K562 (cell line): ENCODE measurements at regions not wholly inside any gene's neighbourhood (a gene's known extent, or its start where the extent isn't known, plus 50 kb on each side); places are given as distances from the start of the nearest gene placed in this dataset.

Source experiments
- ATAC-seq: fragments of 200-7000 bp; cut with Tn5 transposase; 3 replicates; pipeline ENCODE4 v1.9.1; 2020; ENCODE audit warnings: moderate library complexity
- BruUV-seq: library from RNA; stranded (reverse); fragments of 400-500 nt; replicated peaks from 2 replicates; lab custom pipeline; 2021; lab: Mats Ljungman, UMichigan
- CTCF ChIA-PET: fragments of 300-600 bp; formaldehyde crosslinking; extraction: SDS; loops from one replicate; lab custom pipeline; 2021; ENCODE audit warnings: low intra/inter-chr PET ratio; lab: Yijun Ruan, JAX
- POLR2A ChIA-PET: fragments of 300-600, 350-650 bp; sonication (Branson Sonifier 250); formaldehyde crosslinking; extraction: SDS; loops from one replicate; lab custom pipeline; 2021; ENCODE audit warnings: antibody characterized with exemption, inconsistent platforms; lab: Yijun Ruan, JAX
- DNase-seq, 4 experiments: peaks; one replicate each; pipeline versions ENCODE4 v3.0.0 to v3.0.0-alpha.2; 2011 to 2018; ENCODE audit warnings: low spot score in 3 of 4, mixed read lengths in 3 of 4; ENCODE audit errors: extremely low read depth in 1 of 4
- FAIRE-seq: peaks from 2 replicates; lab custom pipeline; 2011; peaks lifted over from hg19 to GRCh38; lab: Jason Lieb, UNC
- H2AFZ ChIP-seq: 2 replicates; pipeline ENCODE4 v1.6.0; 2011; ENCODE audit warnings: low read depth, low read length, control low read depth, inconsistent platforms
- H3K27ac ChIP-seq: fragments of 200-600 bp; 3 replicates; pipeline ENCODE4 v1.8.0; 2011; ENCODE audit warnings: low read depth, mild to moderate bottlenecking, control low read depth, inconsistent platforms, low read length, moderate library complexity, mixed read lengths; ENCODE audit errors: extremely low read depth
- H3K27me3 ChIP-seq, 2 experiments: fragments of 300-600 bp in 1 of 2; 2 replicates in 1 of 2; 3 replicates in 1 of 2; pipeline versions ENCODE4 v1.6.0 to v1.8.0; 2011; ENCODE audit warnings: inconsistent platforms in 2 of 2, low read length in 2 of 2, mild to moderate bottlenecking in 1 of 2, mixed read lengths in 1 of 2, moderate library complexity in 1 of 2; ENCODE audit not compliant: control insufficient read depth in 2 of 2, insufficient read depth in 2 of 2
- H3K36me3 ChIP-seq: fragments of 300-600 bp; 3 replicates; pipeline ENCODE4 v1.8.0; 2011; ENCODE audit warnings: mild to moderate bottlenecking, low read length, inconsistent platforms; ENCODE audit not compliant: control insufficient read depth, insufficient read depth
- H3K4me1 ChIP-seq, 2 experiments: fragments of 200-600 bp in 1 of 2; replicated peaks in 1 of 2; 2 replicates in 1 of 2; 3 replicates in 1 of 2; pipeline versions ENCODE4 v1.5.1 to v1.8.0; 2011; ENCODE audit warnings: inconsistent platforms in 2 of 2, low read length in 2 of 2, mild to moderate bottlenecking in 1 of 2, mixed read lengths in 1 of 2, moderate library complexity in 1 of 2; ENCODE audit not compliant: control insufficient read depth in 2 of 2, insufficient read depth in 2 of 2
- H3K4me2 ChIP-seq: 2 replicates; pipeline ENCODE4 v1.6.1; 2011; ENCODE audit warnings: low read length, control low read depth, inconsistent platforms, mixed read lengths; ENCODE audit not compliant: insufficient read depth
- H3K4me3 ChIP-seq: fragments of 200-600 bp; sonication (generic), shearing (Covaris generic); 2 replicates; pipeline ENCODE4 v1.5.1; 2016; ENCODE audit warnings: control low read depth, inconsistent platforms
- H3K79me2 ChIP-seq: fragments of 200-600 bp; 3 replicates; pipeline ENCODE4 v1.8.0; 2011; ENCODE audit warnings: low read length, inconsistent platforms; ENCODE audit not compliant: control insufficient read depth, insufficient read depth
- H3K9ac ChIP-seq, 2 experiments: 2 replicates each; pipeline versions ENCODE4 v1.6.0 to v1.6.1; 2011; ENCODE audit warnings: low read depth in 2 of 2, low read length in 2 of 2, control low read depth in 1 of 2, inconsistent platforms in 1 of 2, mild to moderate bottlenecking in 1 of 2, mixed read lengths in 1 of 2; ENCODE audit not compliant: insufficient read depth in 1 of 2
- H3K9me1 ChIP-seq: one replicate; pipeline ENCODE4 v1.6.0; 2011; ENCODE audit warnings: inconsistent platforms, mild to moderate bottlenecking, low read length, moderate library complexity; ENCODE audit not compliant: control insufficient read depth, insufficient read depth
- H3K9me3 ChIP-seq: replicated peaks from 2 replicates; pipeline ENCODE4 v1.5.1; 2011; ENCODE audit warnings: low read depth, low read length, inconsistent platforms; ENCODE audit not compliant: control insufficient read depth, insufficient read depth
- H4K20me1 ChIP-seq: replicated peaks from 2 replicates; pipeline ENCODE4 v1.6.1; 2011; ENCODE audit warnings: low read length, inconsistent platforms, mixed read lengths; ENCODE audit not compliant: control insufficient read depth, insufficient read depth
- ADNP ChIP-seq: fragments of 200-800 bp; sonication (Bioruptor generic); IDR thresholded peaks from 2 replicates; pipeline ENCODE4 v1.6.1; 2016; ENCODE audit warnings: missing genetic modification characterization, missing compliant biosample characterization
- BRD4 ChIP-seq: fragments of 200-600 bp; sonication (generic); IDR thresholded peaks from 2 replicates; pipeline ENCODE4 v1.6.1; 2017; ENCODE audit warnings: inconsistent platforms
- BRD9 ChIP-seq: fragments of 450-650 bp; IDR thresholded peaks from 2 replicates; pipeline ENCODE4 v1.6.1; 2018; ENCODE audit warnings: low read depth; ENCODE audit not compliant: partially characterized antibody
- CBX2 ChIP-seq: fragments of 200-600 bp; sonication (generic); IDR thresholded peaks from one replicate; pipeline ENCODE4 v1.6.1; 2012; ENCODE audit warnings: mild to moderate bottlenecking, low read length, inconsistent platforms; ENCODE audit not compliant: insufficient read depth, poor library complexity, severe bottlenecking
- CBX8 ChIP-seq: fragments of 200-600 bp; sonication (generic); IDR thresholded peaks from 2 replicates; pipeline ENCODE4 v1.6.1; 2012; ENCODE audit warnings: borderline replicate concordance, mixed run types, low read depth, mild to moderate bottlenecking, moderate library complexity, mixed read lengths, low read length, control low read depth, inconsistent platforms; ENCODE audit not compliant: poor library complexity, severe bottlenecking; ENCODE audit errors: extremely low read depth
- COPS2 ChIP-seq: fragments of 450-650 bp; conservative IDR thresholded peaks from 2 replicates; pipeline ENCODE4 v1.6.1; 2016; ENCODE audit warnings: mild to moderate bottlenecking, moderate library complexity
- E2F1 ChIP-seq: sonication (generic); formaldehyde crosslinking; IDR thresholded peaks from 2 replicates; pipeline ENCODE4 v1.8.1; 2023; ENCODE audit warnings: mild to moderate bottlenecking, missing genetic modification reagents, moderate library complexity
- RERE ChIP-seq: sonication (generic); formaldehyde crosslinking; IDR thresholded peaks from 2 replicates; pipeline ENCODE4 v1.8.0; 2023; ENCODE audit warnings: missing genetic modification reagents, mild to moderate bottlenecking, borderline replicate concordance
- RFX7 ChIP-seq: fragments of 250-450 bp; sonication (Bioruptor Pico); IDR thresholded peaks from 2 replicates; pipeline ENCODE4 v1.5.1; 2021; ENCODE audit warnings: mild to moderate bottlenecking
- SP1 ChIP-seq: sonication (generic); formaldehyde crosslinking; IDR thresholded peaks from 2 replicates; pipeline ENCODE4 v1.8.1; 2022; ENCODE audit warnings: mild to moderate bottlenecking, missing genetic modification reagents
- THAP7 ChIP-seq: fragments of 250-450 bp; sonication (Bioruptor Pico); IDR thresholded peaks from 2 replicates; pipeline ENCODE4 v1.5.0; 2021
- ZBTB17 ChIP-seq: fragments of 450-650 bp; formaldehyde crosslinking; IDR thresholded peaks from 2 replicates; pipeline ENCODE4 v1.4.0; 2020; ENCODE audit warnings: mild to moderate bottlenecking
- ZNF436 ChIP-seq: fragments of 250-450, 450-650 bp; sonication (Bioruptor Pico); formaldehyde crosslinking; IDR thresholded peaks from 2 replicates; pipeline ENCODE4 v1.7.0; 2020; ENCODE audit warnings: mild to moderate bottlenecking
- ZNF639 ChIP-seq, 2 experiments: fragments of 200-800 bp in 1 of 2; sonication (Bioruptor generic) in 1 of 2; sonication (generic) in 1 of 2; formaldehyde crosslinking in 1 of 2; IDR thresholded peaks in 1 of 2; conservative IDR thresholded peaks in 1 of 2; 2 replicates each; pipeline versions ENCODE4 v1.5.0 to v1.6.1; 2016 to 2020; ENCODE audit warnings: missing compliant biosample characterization in 1 of 2, missing genetic modification characterization in 1 of 2, missing genetic modification reagents in 1 of 2
- WGBS: fragments of 100-300 bp; shearing (Covaris generic); methylation state at CpG from one replicate; pipeline ENCODE4 v1.1.6; 2016; ENCODE audit warnings: low coverage, mixed read lengths; ENCODE audit not compliant: insufficient coverage; ENCODE audit errors: missing lambda C conversion rate; 5-methylcytosine and 5-hydroxymethylcytosine counted together
- in situ Hi-C: fragments of 300-500 bp; cut with MboI; formaldehyde crosslinking; loops from 4 replicates; pipeline ENCODE4 v1.15.0; 2018; ENCODE audit warnings: inconsistent platforms, mixed read lengths
- intact Hi-C: fragments of 100-400 bp; cut with micrococcal nuclease; formaldehyde crosslinking; loops from 2 replicates; pipeline ENCODE4 v1.14.2; 2022

GRCh38 chr20:6841128-6841527 is 73.6 kb downstream of the BMP2 start:
- Histone ChIP-seq H3K9me3 (no peaks in the 10 kb centered on the region), H3K27ac (no peak overlapping the region), H3K4me2 (no peak overlapping the region), H3K27me3 (no peaks in the 10 kb centered on the region), H3K9me1 (no peaks in the 10 kb centered on the region), H3K4me3 (no peak overlapping the region), H4K20me1 (no peaks in the 10 kb centered on the region), H3K4me1 (no peaks in the 10 kb centered on the region), H3K79me2 (no peaks in the 10 kb centered on the region), H2AFZ (no peak overlapping the region), H3K36me3 (no peaks in the 10 kb centered on the region), H3K9ac (no peak overlapping the region)
- 0% methylated on average over 1 of the region's 2 CpGs for WGBS
- POLR2A ChIA-PET = no interaction called here
- FAIRE-seq = no peak
- ATAC-seq = no peak
- CTCF ChIA-PET = no interaction called here
- BruUV-seq = no TSS peak
- intact Hi-C loops (no loop called here), in situ Hi-C loops (no loop called here)
- no peak for DNase-seq
- no peak for TF ChIP-seq CBX8
- TF ChIP-seq THAP7 (CRISPR knock-in tag) = no peak
- no peak for TF ChIP-seq ZNF436 (CRISPR knock-in tag)
- no peak for TF ChIP-seq ADNP (tag)
- no peak for TF ChIP-seq COPS2
- no peak for TF ChIP-seq RERE (CRISPR knock-in tag)
- TF ChIP-seq BRD4 = no peak
- TF ChIP-seq E2F1 = no peak
- TF ChIP-seq ZBTB17 (CRISPR knock-in tag) = no peak
- TF ChIP-seq ZNF639 (CRISPR knock-in tag; conservative IDR thresholded peaks at IDR 0.05 in 1 of 2, IDR thresholded peaks at IDR 0.05 in 1 of 2) = no peak
- no peak for TF ChIP-seq BRD9
- TF ChIP-seq RFX7 (CRISPR knock-in tag) = no peak
- no peak for TF ChIP-seq SP1 (CRISPR knock-in tag)
- no peak for TF ChIP-seq CBX2
